OCI-LY3 (cell line): ENCODE measurements at regions not wholly inside any gene's neighbourhood (a gene's known extent, or its start where the extent isn't known, plus 50 kb on each side); places are given as distances from the start of the nearest gene placed in this dataset.

Experiments used
- H2AFZ ChIP-seq: fragments of 200-600, 300-600 bp; shearing (Covaris generic); 2 replicates; pipeline ENCODE4 v1.6.0; 2014; ENCODE audit warnings: antibody characterized with exemption, low read depth, low read length
- H3K27ac ChIP-seq: fragments of 200-600, 300-600 bp; sonication (generic); 2 replicates; pipeline ENCODE4 v1.5.1; 2014; ENCODE audit warnings: mild to moderate bottlenecking, low read length, moderate library complexity, mixed read lengths
- H3K27me3 ChIP-seq: fragments of 200-600, 300-600 bp; sonication (generic); 2 replicates; pipeline ENCODE4 v1.6.1; 2014; ENCODE audit warnings: low read depth, low read length, mixed read lengths
- H3K36me3 ChIP-seq: fragments of 200-600, 300-600 bp; sonication (generic); replicated peaks from 2 replicates; pipeline ENCODE3; 2014; ENCODE audit warnings: low read depth, low read length, mixed read lengths
- H3K4me1 ChIP-seq: fragments of 300-600, 200-600 bp; sonication (generic); 2 replicates; pipeline ENCODE4 v1.6.1; 2014; ENCODE audit warnings: low read length, mixed read lengths
- H3K4me2 ChIP-seq: fragments of 200-600, 300-600 bp; sonication (generic); 2 replicates; pipeline ENCODE4 v1.6.1; 2014; ENCODE audit warnings: low read length, mixed read lengths
- H3K4me3 ChIP-seq: fragments of 300-600, 200-600 bp; sonication (generic); 2 replicates; pipeline ENCODE4 v1.5.1; 2014; ENCODE audit warnings: antibody characterized with exemption, mild to moderate bottlenecking, low read length, moderate library complexity
- H3K79me2 ChIP-seq: fragments of 300-600, 200-600 bp; shearing (Covaris generic); 2 replicates; pipeline ENCODE4 v1.6.1; 2014; ENCODE audit warnings: mild to moderate bottlenecking, low read length, mixed read lengths
- H3K9ac ChIP-seq: fragments of 300-600, 200-600 bp; shearing (Covaris generic); 2 replicates; pipeline ENCODE4 v1.6.0; 2014; ENCODE audit warnings: mild to moderate bottlenecking, low read length, moderate library complexity
- H3K9me3 ChIP-seq: fragments of 200-600, 300-600 bp; shearing (Covaris generic); 2 replicates; pipeline ENCODE4 v1.6.1; 2014; ENCODE audit warnings: low read length, mixed read lengths; ENCODE audit not compliant: insufficient read depth
- H4K20me1 ChIP-seq: fragments of 200-600, 300-600 bp; sonication (generic); 2 replicates; pipeline ENCODE4 v1.6.1; 2016; ENCODE audit warnings: low read length, mixed read lengths; ENCODE audit not compliant: insufficient read depth
- CTCF ChIP-seq: fragments of 200-600, 300-600 bp; sonication (generic); IDR thresholded peaks from 2 replicates; pipeline ENCODE4 v1.5.1; 2014; ENCODE audit warnings: antibody characterized with exemption, low read length, low read depth
- EZH2phosphoT487 ChIP-seq: fragments of 200-600 bp; shearing (Covaris generic); IDR thresholded peaks from 2 replicates; pipeline ENCODE4 v1.6.1; 2018; ENCODE audit warnings: antibody characterized with exemption, mixed run types, low read depth

GRCh38 chr3:78430741-78431140 lies 1337.1 kb downstream of the ROBO1 start:
- Histone ChIP-seq H3K9me3 (no peaks in the 10 kb centered on the region), H3K4me1 (peaks cover 15% of the 10 kb centered on the region), H3K27me3 (no peaks in the 10 kb centered on the region), H4K20me1 (no peaks in the 10 kb centered on the region), H3K4me2 (no peak overlapping the region), H3K4me3 (no peak overlapping the region), H3K79me2 (no peaks in the 10 kb centered on the region), H2AFZ (no peak overlapping the region), H3K36me3 (no peaks in the 10 kb centered on the region), H3K27ac (no peak overlapping the region), H3K9ac (no peak overlapping the region)
- TF ChIP-seq EZH2phosphoT487 (no peak), CTCF (no peak)

GRCh38 chr3:78434801-78435200 lies 1333.0 kb downstream of the ROBO1 start:
- Histone ChIP-seq H3K79me2 (no peaks in the 10 kb centered on the region), H3K4me3 (no peak overlapping the region), H3K27ac (no peak overlapping the region), H3K4me2 (no peak overlapping the region), H4K20me1 (no peaks in the 10 kb centered on the region), H3K36me3 (no peaks in the 10 kb centered on the region), H3K9ac (no peak overlapping the region), H2AFZ (no peak overlapping the region), H3K9me3 (no peaks in the 10 kb centered on the region), H3K4me1 (peaks cover 15% of the 10 kb centered on the region), H3K27me3 (no peaks in the 10 kb centered on the region)
- no peak for TF ChIP-seq CTCF
- no peak for TF ChIP-seq EZH2phosphoT487

GRCh38 chr3:78455166-78455565 lies 1312.6 kb downstream of the ROBO1 start:
- no peak overlapping the region for H3K4me3 ChIP-seq
- H3K9ac ChIP-seq = no peak overlapping the region
- H3K79me2 ChIP-seq = no peaks in the 10 kb centered on the region
- TF ChIP-seq CTCF = no peak
- TF ChIP-seq EZH2phosphoT487 = no peak
- no peaks in the 10 kb centered on the region for H3K9me3 ChIP-seq
- peak overlapping the region; percentile 41; the same call in 1 of the 2 replicates for H2AFZ ChIP-seq
- H3K4me1 ChIP-seq = no peaks in the 10 kb centered on the region
- no peaks in the 10 kb centered on the region for H3K27me3 ChIP-seq
- peaks cover 6% of the 10 kb centered on the region for H3K36me3 ChIP-seq
- no peak overlapping the region for H3K4me2 ChIP-seq
- no peak overlapping the region for H3K27ac ChIP-seq
- no peaks in the 10 kb centered on the region for H4K20me1 ChIP-seq

- H4K20me1 ChIP-seq = no peaks in the 10 kb centered on the region
- peaks cover 6% of the 10 kb centered on the region for H3K36me3 ChIP-seq
- no peak overlapping the region for H3K9ac ChIP-seq
- H3K4me2 ChIP-seq = no peak overlapping the region
- H3K27me3 ChIP-seq = no peaks in the 10 kb centered on the region
- TF ChIP-seq EZH2phosphoT487 (no peak), CTCF (no peak)
- H3K4me1 ChIP-seq = no peaks in the 10 kb centered on the region
- H3K9me3 ChIP-seq = no peaks in the 10 kb centered on the region
- H3K4me3 ChIP-seq = no peak overlapping the region
- H3K27ac ChIP-seq = no peak overlapping the region
- peak overlapping the region; percentile 41; the same call in 1 of the 2 replicates for H2AFZ ChIP-seq
- no peaks in the 10 kb centered on the region for H3K79me2 ChIP-seq
Observed at GRCh38 chr3:78455712-78456433, 1311.9 kb downstream of the ROBO1 start.
